GM12878 (cell line): ENCODE measurements at regions not wholly inside any gene's neighbourhood (a gene's known extent, or its start where the extent isn't known, plus 50 kb on each side); places are given as distances from the start of the nearest gene placed in this dataset.

Experiments
- ATAC-seq: fragments of 200-7000 bp; cut with Tn5 transposase; 3 replicates; pipeline ENCODE4 v1.9.1; 2020; ENCODE audit warnings: mild to moderate bottlenecking, moderate library complexity
- BruUV-seq: library from RNA; stranded (reverse); fragments of 400-500 nt; replicated peaks from 2 replicates; lab custom pipeline; 2021; lab: Mats Ljungman, UMichigan
- CTCF ChIA-PET: fragments of 300-600 bp; sonication (Branson Sonifier 250); formaldehyde crosslinking; extraction: SDS; loops from one replicate; lab custom pipeline; 2021; ENCODE audit warnings: inconsistent platforms; lab: Yijun Ruan, JAX
- POLR2A ChIA-PET: fragments of 350-600 bp; formaldehyde crosslinking; extraction: SDS; loops from one replicate; lab custom pipeline; 2021; ENCODE audit warnings: inconsistent platforms; lab: Charles Lee
- RAD21 ChIA-PET: fragments of 300-600 bp; sonication (Branson Sonifier 250); formaldehyde crosslinking; loops from one replicate; lab custom pipeline; 2023; ENCODE audit warnings: antibody characterized with exemption; ENCODE audit not compliant: unreplicated experiment; lab: Charles Lee
- SMC1A ChIA-PET: fragments of 300-600 bp; sonication (Branson Sonifier 250); formaldehyde crosslinking; loops from one replicate; lab custom pipeline; 2023; ENCODE audit not compliant: unreplicated experiment, uncharacterized antibody; lab: Charles Lee
- DNase-seq: peaks from one replicate; pipeline ENCODE4 v3.0.0-alpha.2; 2011; ENCODE audit warnings: low read depth, low spot score
- FAIRE-seq: peaks from 3 replicates; lab custom pipeline; 2011; peaks lifted over from hg19 to GRCh38; lab: Jason Lieb, UNC
- H2AFZ ChIP-seq: 2 replicates; pipeline ENCODE4 v1.6.0; 2011; ENCODE audit warnings: low read depth, low read length, control low read depth; ENCODE audit not compliant: control insufficient read depth
- H3K27ac ChIP-seq: 2 replicates; pipeline ENCODE4 v1.5.1; 2011; ENCODE audit warnings: control low read depth; ENCODE audit not compliant: control insufficient read depth, insufficient read depth
- H3K27me3 ChIP-seq, 2 experiments: replicated peaks in 1 of 2; 2 replicates each; pipeline versions ENCODE4 v1.6.0 to v1.6.1; 2011; ENCODE audit warnings: low read length in 1 of 2; ENCODE audit not compliant: control insufficient read depth in 2 of 2, insufficient read depth in 2 of 2
- H3K36me3 ChIP-seq, 2 experiments: 2 replicates each; pipeline ENCODE4 v1.5.1; 2011; ENCODE audit warnings: low read length in 1 of 2; ENCODE audit not compliant: control insufficient read depth in 2 of 2, insufficient read depth in 2 of 2
- H3K4me1 ChIP-seq: 2 replicates; pipeline ENCODE4 v1.6.1; 2011; ENCODE audit warnings: mild to moderate bottlenecking, low read length, moderate library complexity, mixed read lengths; ENCODE audit not compliant: control insufficient read depth, insufficient read depth
- H3K4me2 ChIP-seq: 2 replicates; pipeline ENCODE4 v1.6.0; 2011; ENCODE audit warnings: control low read depth; ENCODE audit not compliant: control insufficient read depth, insufficient read depth
- H3K4me3 ChIP-seq: fragments of 200-600 bp; sonication (generic); 2 replicates; pipeline ENCODE4 v1.5.1; 2016
- H3K79me2 ChIP-seq: 2 replicates; pipeline ENCODE4 v1.6.0; 2011; ENCODE audit warnings: low read length; ENCODE audit not compliant: control insufficient read depth, insufficient read depth
- H3K9ac ChIP-seq: 2 replicates; pipeline ENCODE4 v1.8.0; 2011; ENCODE audit warnings: low read length, control low read depth, mixed read lengths; ENCODE audit not compliant: control insufficient read depth, insufficient read depth
- H3K9me3 ChIP-seq: replicated peaks from 3 replicates; pipeline ENCODE4 v1.5.1; 2011; ENCODE audit warnings: mild to moderate bottlenecking, low read length; ENCODE audit not compliant: control insufficient read depth, insufficient read depth
- H4K20me1 ChIP-seq: 2 replicates; pipeline ENCODE4 v1.6.0; 2011; ENCODE audit not compliant: control insufficient read depth, insufficient read depth
- ASH2L ChIP-seq: fragments of 300-600, 200-600 bp; sonication (generic); IDR thresholded peaks from 2 replicates; pipeline ENCODE4 v1.6.1; 2017; ENCODE audit warnings: low read depth, mild to moderate bottlenecking, borderline replicate concordance
- ATF7 ChIP-seq: fragments of 450-650 bp; IDR thresholded peaks from 2 replicates; pipeline ENCODE4 v1.6.1; 2016; ENCODE audit warnings: low read depth, mild to moderate bottlenecking
- CBFB ChIP-seq: IDR thresholded peaks from 2 replicates; pipeline ENCODE4 v1.6.1; 2016; ENCODE audit warnings: antibody characterized with exemption, low read depth
- DPF2 ChIP-seq: fragments of 450-650 bp; IDR thresholded peaks from 2 replicates; pipeline ENCODE4 v1.6.1; 2017; ENCODE audit warnings: mild to moderate bottlenecking
- EGR1 ChIP-seq, 2 experiments: IDR thresholded peaks; 1 replicate in 1 of 2; 2 replicates in 1 of 2; pipeline ENCODE4 v1.6.1; 2011 to 2012; ENCODE audit warnings: low read depth in 2 of 2, low read length in 2 of 2, borderline replicate concordance in 1 of 2, mild to moderate bottlenecking in 1 of 2, moderate library complexity in 1 of 2
- FOXK2 ChIP-seq: fragments of 450-650 bp; IDR thresholded peaks from 2 replicates; pipeline ENCODE4 v1.6.1; 2017; ENCODE audit warnings: mild to moderate bottlenecking, moderate library complexity
- NFIC ChIP-seq: IDR thresholded peaks from 2 replicates; pipeline ENCODE4 v1.6.1; 2012; ENCODE audit warnings: low read depth, mild to moderate bottlenecking, inconsistent platforms, low read length, moderate library complexity
- NR2C1 ChIP-seq: fragments of 450-650 bp; IDR thresholded peaks from 2 replicates; pipeline ENCODE4 v1.6.1; 2017; ENCODE audit warnings: antibody characterized with exemption, mild to moderate bottlenecking, moderate library complexity
- RELA ChIP-seq: fragments of 450-650 bp; IDR thresholded peaks from 2 replicates; pipeline ENCODE4 v1.8.0; 2014; ENCODE audit warnings: borderline replicate concordance; ENCODE audit not compliant: partially characterized antibody
- SPI1 ChIP-seq: IDR thresholded peaks from 2 replicates; pipeline ENCODE4 v1.6.1; 2011; ENCODE audit warnings: low read depth, mild to moderate bottlenecking, low read length, moderate library complexity, borderline replicate concordance; ENCODE audit not compliant: insufficient read depth
- SRF ChIP-seq, 2 experiments: IDR thresholded peaks; 2 replicates each; pipeline ENCODE4 v1.6.1; 2011; ENCODE audit warnings: low read depth in 2 of 2, low read length in 2 of 2, mild to moderate bottlenecking in 1 of 2, moderate library complexity in 1 of 2
- STAT1 ChIP-seq: fragments of 450-650 bp; conservative IDR thresholded peaks from 2 replicates; pipeline ENCODE4 v1.6.1; 2014; ENCODE audit warnings: antibody characterized with exemption, mild to moderate bottlenecking
- ZNF384 ChIP-seq: IDR thresholded peaks from 2 replicates; pipeline ENCODE4 v1.6.1; 2012; ENCODE audit warnings: low read depth, mild to moderate bottlenecking, low read length, improper control_type of control experiment, borderline replicate concordance
- WGBS: methylation state at CpG from one replicate; pipeline ENCODE4 v1.1.6; 2016; ENCODE audit warnings: low lambda C conversion rate; ENCODE audit not compliant: insufficient replicate concordance, insufficient coverage; ENCODE audit errors: missing lambda C conversion rate; 5-methylcytosine and 5-hydroxymethylcytosine counted together
- in situ Hi-C: fragments of 300-500 bp; cut with MboI; formaldehyde crosslinking; loops from 9 replicates; pipeline ENCODE4 v1.14.3; 2018; ENCODE audit warnings: mixed read lengths
- intact Hi-C: fragments of 100-400 bp; cut with micrococcal nuclease; formaldehyde crosslinking; loops from one replicate; pipeline ENCODE4 v1.14.2; 2022; ENCODE audit not compliant: unreplicated experiment
- TF ChIP-seq, protein P1 (sequence below): fragments of 150-350 bp; IDR thresholded peaks from 2 replicates; pipeline ENCODE4 v1.6.1; 2016; ENCODE audit warnings: low read depth, low read length
- TF ChIP-seq, protein P2 (sequence below): fragments of 450-650 bp; IDR thresholded peaks from 2 replicates; pipeline ENCODE4 v1.6.1; 2017; ENCODE audit warnings: mild to moderate bottlenecking, low read depth, inconsistent platforms; ENCODE audit not compliant: poor library complexity, severe bottlenecking
- TF ChIP-seq, protein P3 (sequence below): IDR thresholded peaks from 2 replicates; pipeline ENCODE4 v1.6.1; 2011; ENCODE audit warnings: borderline replicate concordance, low read depth, mild to moderate bottlenecking, moderate library complexity, mixed read lengths, low read length; ENCODE audit not compliant: insufficient read depth; ENCODE audit errors: extremely low read length

DNA sequence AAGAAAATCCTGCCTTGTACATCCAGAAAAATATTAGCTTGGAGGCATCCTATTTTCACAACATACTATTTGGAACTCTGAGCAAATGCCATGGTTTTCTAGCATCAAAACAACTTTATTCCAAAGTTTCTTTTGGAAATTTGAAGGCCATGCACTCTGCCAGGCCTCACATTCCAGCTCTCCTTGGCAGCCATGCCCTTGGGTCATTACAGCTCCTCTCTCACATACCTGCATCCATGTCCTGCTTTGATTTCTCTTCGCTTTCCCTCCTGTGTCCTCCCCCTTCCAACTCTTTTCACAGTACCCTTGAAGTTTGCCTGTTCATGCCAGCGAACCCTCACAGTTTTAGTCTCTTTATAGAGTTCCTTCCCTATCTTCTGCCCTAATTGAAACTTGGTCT, 70.9 kb upstream of the TPRG1 start:
- FAIRE-seq, result no peak
- no peak for DNase-seq
- Histone ChIP-seq H3K27ac (no peak overlapping the region), H3K36me3 (no peaks in the 10 kb centered on the region), H3K4me3 (no peak overlapping the region), H3K79me2 (no peaks in the 10 kb centered on the region), H3K27me3 (no peaks in the 10 kb centered on the region), H3K9me3 (no peaks in the 10 kb centered on the region)
- intact Hi-C loops, result no loop called here
- no peak for ATAC-seq
- CTCF ChIA-PET, result no interaction called here
- BruUV-seq, result no TSS peak
- TF ChIP-seq EGR1 (IDR thresholded peaks at IDR 0.05; ENCODE audit: borderline replicate concordance in 1 of 2, low read depth in 2 of 2, low read length in 2 of 2) (no peak), ZNF384 (no peak), NFIC (no peak), RELA (no peak), ATF7 (no peak), DPF2 (no peak), ASH2L (no peak), CBFB (no peak), SRF (IDR thresholded peaks at IDR 0.05; ENCODE audit: low read depth in 2 of 2, low read length in 2 of 2) (no peak), NR2C1 (no peak), STAT1 (no peak), FOXK2 (no peak), SPI1 (no peak)
- TF ChIP-seq, protein P1, sequence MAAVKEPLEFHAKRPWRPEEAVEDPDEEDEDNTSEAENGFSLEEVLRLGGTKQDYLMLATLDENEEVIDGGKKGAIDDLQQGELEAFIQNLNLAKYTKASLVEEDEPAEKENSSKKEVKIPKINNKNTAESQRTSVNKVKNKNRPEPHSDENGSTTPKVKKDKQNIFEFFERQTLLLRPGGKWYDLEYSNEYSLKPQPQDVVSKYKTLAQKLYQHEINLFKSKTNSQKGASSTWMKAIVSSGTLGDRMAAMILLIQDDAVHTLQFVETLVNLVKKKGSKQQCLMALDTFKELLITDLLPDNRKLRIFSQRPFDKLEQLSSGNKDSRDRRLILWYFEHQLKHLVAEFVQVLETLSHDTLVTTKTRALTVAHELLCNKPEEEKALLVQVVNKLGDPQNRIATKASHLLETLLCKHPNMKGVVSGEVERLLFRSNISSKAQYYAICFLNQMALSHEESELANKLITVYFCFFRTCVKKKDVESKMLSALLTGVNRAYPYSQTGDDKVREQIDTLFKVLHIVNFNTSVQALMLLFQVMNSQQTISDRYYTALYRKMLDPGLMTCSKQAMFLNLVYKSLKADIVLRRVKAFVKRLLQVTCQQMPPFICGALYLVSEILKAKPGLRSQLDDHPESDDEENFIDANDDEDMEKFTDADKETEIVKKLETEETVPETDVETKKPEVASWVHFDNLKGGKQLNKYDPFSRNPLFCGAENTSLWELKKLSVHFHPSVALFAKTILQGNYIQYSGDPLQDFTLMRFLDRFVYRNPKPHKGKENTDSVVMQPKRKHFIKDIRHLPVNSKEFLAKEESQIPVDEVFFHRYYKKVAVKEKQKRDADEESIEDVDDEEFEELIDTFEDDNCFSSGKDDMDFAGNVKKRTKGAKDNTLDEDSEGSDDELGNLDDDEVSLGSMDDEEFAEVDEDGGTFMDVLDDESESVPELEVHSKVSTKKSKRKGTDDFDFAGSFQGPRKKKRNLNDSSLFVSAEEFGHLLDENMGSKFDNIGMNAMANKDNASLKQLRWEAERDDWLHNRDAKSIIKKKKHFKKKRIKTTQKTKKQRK, result no peak
- TF ChIP-seq, protein P2, sequence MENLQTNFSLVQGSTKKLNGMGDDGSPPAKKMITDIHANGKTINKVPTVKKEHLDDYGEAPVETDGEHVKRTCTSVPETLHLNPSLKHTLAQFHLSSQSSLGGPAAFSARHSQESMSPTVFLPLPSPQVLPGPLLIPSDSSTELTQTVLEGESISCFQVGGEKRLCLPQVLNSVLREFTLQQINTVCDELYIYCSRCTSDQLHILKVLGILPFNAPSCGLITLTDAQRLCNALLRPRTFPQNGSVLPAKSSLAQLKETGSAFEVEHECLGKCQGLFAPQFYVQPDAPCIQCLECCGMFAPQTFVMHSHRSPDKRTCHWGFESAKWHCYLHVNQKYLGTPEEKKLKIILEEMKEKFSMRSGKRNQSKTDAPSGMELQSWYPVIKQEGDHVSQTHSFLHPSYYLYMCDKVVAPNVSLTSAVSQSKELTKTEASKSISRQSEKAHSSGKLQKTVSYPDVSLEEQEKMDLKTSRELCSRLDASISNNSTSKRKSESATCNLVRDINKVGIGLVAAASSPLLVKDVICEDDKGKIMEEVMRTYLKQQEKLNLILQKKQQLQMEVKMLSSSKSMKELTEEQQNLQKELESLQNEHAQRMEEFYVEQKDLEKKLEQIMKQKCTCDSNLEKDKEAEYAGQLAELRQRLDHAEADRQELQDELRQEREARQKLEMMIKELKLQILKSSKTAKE, result no peak
- TF ChIP-seq, protein P3, sequence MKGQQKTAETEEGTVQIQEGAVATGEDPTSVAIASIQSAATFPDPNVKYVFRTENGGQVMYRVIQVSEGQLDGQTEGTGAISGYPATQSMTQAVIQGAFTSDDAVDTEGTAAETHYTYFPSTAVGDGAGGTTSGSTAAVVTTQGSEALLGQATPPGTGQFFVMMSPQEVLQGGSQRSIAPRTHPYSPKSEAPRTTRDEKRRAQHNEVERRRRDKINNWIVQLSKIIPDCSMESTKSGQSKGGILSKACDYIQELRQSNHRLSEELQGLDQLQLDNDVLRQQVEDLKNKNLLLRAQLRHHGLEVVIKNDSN, result no peak
- TF ChIP-seq, all 136 proteins: peak for 0
- Histone ChIP-seq H3K9ac (no peak overlapping the region), H2AFZ (no peak overlapping the region), H3K4me1 (no peaks in the 10 kb centered on the region), H3K4me2 (no peak overlapping the region), H4K20me1 (no peaks in the 10 kb centered on the region)
- WGBS, result 5% methylated on average over 2 of the region's 2 CpGs
- ChIA-PET SMC1A (interaction anchor here (0.7 kb wide), 1 partner anchor 30 kb away, joined by 3 read pairs; no protein-coding TSS in a partner anchor), RAD21 (interaction anchor here (0.6 kb wide), 1 partner anchor 45 kb away, joined by 3 read pairs; no protein-coding TSS in a partner anchor), POLR2A (no interaction called here)
- in situ Hi-C loops, result no loop called here
